Stimulated activated naive B cell treated with anti-CD40 and anti-IgM and Interleukin-4, amounts not matched to agents 10 μg/mL and 1 μg/mL and 100 μg/mL, for 72 hours (primary cell): ENCODE measurements at regions not wholly inside any gene's neighbourhood (a gene's known extent, or its start where the extent isn't known, plus 50 kb on each side); places are given as distances from the start of the nearest gene placed in this dataset.
"Not testable (repeated sequence)": the region's sequence is repeated elsewhere in the genome, so short reads cannot be mapped to it uniquely, and the experiment has no call there.

ENCODE experiments used
- ATAC-seq, 2 donors: fragments of 150-1000 bp; cut with Tn5 transposase; replicated peaks; 2 replicates each; pipeline ENCODE4 v1.10.0; 2021; ENCODE audit warnings: moderate library complexity in 1 of 2
- DNase-seq: peaks from one replicate; pipeline ENCODE4 v3.0.0; 2021
- H3K27ac Mint-ChIP-seq: one replicate; pipeline ENCODE4 v1.8.0; 2022; ENCODE audit warnings: mild to moderate bottlenecking, mixed read lengths
- H3K27me3 Mint-ChIP-seq, 2 donors: one replicate each; pipeline ENCODE4 v1.8.0; 2022; ENCODE audit warnings: mixed read lengths in 2 of 2
- H3K36me3 Mint-ChIP-seq, 2 donors: one replicate each; pipeline ENCODE4 v1.8.0; 2022; ENCODE audit warnings: mixed read lengths in 2 of 2, mild to moderate bottlenecking in 1 of 2
- H3K4me1 Mint-ChIP-seq, 2 donors: one replicate each; pipeline ENCODE4 v1.8.0; 2022; ENCODE audit warnings: mixed read lengths in 2 of 2, mild to moderate bottlenecking in 1 of 2
- H3K4me3 Mint-ChIP-seq, 2 donors: one replicate each; pipeline ENCODE4 v1.8.0; 2022; ENCODE audit warnings: mild to moderate bottlenecking in 2 of 2, mixed read lengths in 2 of 2, moderate library complexity in 1 of 2
- H3K9me3 Mint-ChIP-seq, 2 donors: one replicate each; pipeline ENCODE4 v1.8.0; 2022; ENCODE audit warnings: mixed read lengths in 2 of 2, mild to moderate bottlenecking in 1 of 2

DNA sequence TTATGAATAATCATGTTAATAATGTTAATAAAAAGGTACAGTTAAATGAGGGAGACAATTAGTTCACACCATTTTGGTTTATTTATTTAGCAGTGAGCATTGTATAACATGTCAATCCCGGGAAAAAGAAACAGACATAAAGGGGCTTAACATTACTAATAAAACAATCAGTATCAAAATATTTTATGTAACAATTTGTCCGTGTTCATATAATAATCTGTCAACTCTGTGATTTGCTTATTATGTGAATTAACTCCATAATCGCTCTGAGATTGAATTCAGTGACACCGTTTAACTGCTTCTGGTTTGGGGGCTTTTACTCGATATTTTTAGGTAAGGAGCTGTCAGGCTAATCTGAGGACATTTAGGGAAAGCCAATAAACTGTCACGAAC is 95.8 kb upstream of the HMGA2 start:
- H3K36me3 Mint-ChIP-seq, result no peaks in the 10 kb centered on the region
- peaks cover 5 to 12% of the 10 kb centered on the region in 2 donors for H3K4me1 Mint-ChIP-seq
- H3K27ac Mint-ChIP-seq, result no peak overlapping the region
- ATAC-seq, result no peak
- peak overlapping the region in 1 of 2 donors; percentile 67 for H3K4me3 Mint-ChIP-seq
- DNase-seq, result no peak
- peaks cover 0 to 3% of the 10 kb centered on the region in 2 donors for H3K9me3 Mint-ChIP-seq
- H3K27me3 Mint-ChIP-seq, result peaks cover 52 to 62% of the 10 kb centered on the region in 2 donors

DNA sequence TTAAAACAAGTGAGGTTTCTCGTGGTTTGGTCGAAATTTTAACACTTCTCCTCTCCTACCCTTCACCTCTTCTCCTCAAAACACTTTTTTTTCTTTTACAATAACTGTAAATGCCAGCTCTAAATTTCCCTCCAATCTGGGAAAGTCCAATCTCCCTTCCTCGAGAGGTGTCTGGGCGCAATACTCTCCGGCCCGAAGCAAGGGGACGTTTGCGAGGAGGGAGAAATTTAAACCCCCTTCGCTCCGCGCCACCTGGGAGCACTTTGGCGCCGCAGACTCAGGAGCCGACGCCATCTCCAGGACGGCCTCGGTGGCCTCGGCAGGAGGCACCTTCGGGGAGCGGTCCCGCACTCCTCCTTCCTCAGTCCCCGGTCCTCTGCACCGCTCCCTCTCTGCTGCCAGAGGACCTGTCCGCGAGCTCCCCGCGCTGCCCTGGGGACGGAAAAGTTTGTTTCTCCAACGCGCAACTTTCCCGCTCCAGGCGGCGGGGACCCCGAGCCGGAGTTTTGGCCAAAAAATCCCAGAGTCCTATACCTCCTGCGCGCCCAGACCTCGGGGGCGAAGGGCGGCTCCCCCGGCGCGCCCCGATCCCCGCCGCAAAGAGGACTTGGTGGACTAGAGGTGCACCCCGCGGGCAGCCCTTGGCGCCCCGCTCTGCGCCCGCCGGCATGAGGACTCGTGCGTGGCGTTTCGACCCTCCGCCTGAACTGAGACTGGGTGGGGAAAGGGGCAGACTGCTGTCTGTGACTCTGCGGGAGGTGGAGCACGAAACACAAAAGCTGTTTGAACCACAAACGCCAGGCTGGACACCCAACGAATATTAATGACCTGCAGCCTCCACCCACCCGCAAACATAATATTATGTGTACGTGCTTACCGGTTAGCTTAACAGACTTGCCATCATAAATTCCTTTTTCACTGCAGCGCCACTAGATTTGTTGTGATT is 95.2 kb upstream of the HMGA2 start:
- Mint-ChIP-seq H3K4me3 (peak overlapping the region; percentile 53 to 67), H3K27me3 (peaks cover 49 to 63% of the 10 kb centered on the region in 2 donors), H3K4me1 (peaks cover 5 to 12% of the 10 kb centered on the region in 2 donors), H3K27ac (no peak overlapping the region), H3K9me3 (peaks cover 0 to 3% of the 10 kb centered on the region in 2 donors), H3K36me3 (no peaks in the 10 kb centered on the region)
- ATAC-seq, result peak in 1 of 2 donors; percentile 39
- no peak for DNase-seq

DNA sequence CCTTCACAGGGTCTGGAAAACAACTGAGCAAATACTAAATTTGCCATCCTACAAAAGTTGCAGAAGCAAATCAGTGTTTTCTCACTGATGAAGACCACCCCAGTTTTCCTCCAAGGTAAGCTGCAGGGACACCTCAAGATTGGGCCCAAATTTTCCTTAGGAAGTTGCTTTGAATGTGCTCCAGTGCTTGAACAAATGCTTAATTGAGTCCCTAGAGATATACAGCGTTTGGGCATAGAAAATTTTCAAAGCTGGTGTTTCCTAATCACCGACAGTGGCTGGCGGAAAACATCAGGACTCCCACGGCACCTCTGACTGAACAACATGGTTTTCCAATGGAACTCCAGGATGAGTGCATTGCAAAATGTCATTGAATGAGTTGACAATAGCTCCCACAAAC is 92.5 kb upstream of the HMGA2 start:
- Mint-ChIP-seq H3K27ac (no peak overlapping the region), H3K4me1 (peaks cover 5 to 12% of the 10 kb centered on the region in 2 donors), H3K4me3 (no peak overlapping the region), H3K9me3 (peaks cover 0 to 3% of the 10 kb centered on the region in 2 donors), H3K36me3 (no peaks in the 10 kb centered on the region), H3K27me3 (peaks cover 50 to 69% of the 10 kb centered on the region in 2 donors)
- ATAC-seq (no peak), DNase-seq (no peak)

DNA sequence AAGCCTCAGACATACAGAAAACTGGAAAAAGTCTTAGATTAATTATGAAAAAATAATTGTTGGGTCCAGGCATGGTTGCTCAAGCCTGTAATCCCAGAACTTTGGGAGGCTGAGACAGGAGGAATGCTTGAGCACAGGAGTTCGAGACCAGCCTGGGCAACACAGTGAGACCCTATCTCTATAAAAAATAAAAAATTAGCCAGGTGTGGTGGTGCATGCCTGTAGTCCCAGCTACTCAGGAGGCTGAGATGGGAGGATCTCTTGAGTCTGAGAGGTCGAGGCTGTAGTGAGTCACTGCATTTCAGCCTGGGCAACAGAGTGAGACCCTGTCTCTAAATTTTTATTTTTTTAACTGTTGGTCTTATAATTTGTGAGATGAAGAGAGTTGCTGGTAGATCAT is 90.6 kb upstream of the HMGA2 start:
- H3K27ac Mint-ChIP-seq, H3K4me3 Mint-ChIP-seq, ATAC-seq, DNase-seq, H3K9me3 Mint-ChIP-seq, H3K36me3 Mint-ChIP-seq: not testable (repeated sequence)
- Mint-ChIP-seq H3K27me3 (peaks cover 45 to 69% of the 10 kb centered on the region in 2 donors), H3K4me1 (peaks cover 4 to 10% of the 10 kb centered on the region in 2 donors)

DNA sequence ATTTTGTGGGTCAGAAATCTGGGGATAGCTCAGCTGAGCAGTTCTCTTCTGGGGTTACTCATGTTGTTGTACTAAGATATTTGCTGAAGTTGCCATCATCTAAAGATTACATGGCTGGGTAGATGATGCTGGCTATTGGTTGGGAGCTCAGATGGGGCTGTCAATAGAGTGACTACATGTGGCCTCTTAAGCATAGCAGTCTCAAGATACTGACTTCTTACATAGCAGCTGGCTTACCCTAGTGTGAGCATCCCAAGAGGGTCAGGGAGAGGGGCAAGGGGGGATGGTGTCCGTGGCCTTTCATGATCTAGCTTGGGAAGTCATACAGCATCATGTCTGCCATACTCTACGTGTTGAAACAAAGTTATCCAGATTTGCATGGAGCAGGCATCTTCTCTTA is 90.1 kb upstream of the HMGA2 start:
- peaks cover 1 to 3% of the 10 kb centered on the region in 2 donors for H3K9me3 Mint-ChIP-seq
- peaks cover 0 to 4% of the 10 kb centered on the region in 2 donors for H3K4me1 Mint-ChIP-seq
- peaks cover 39 to 63% of the 10 kb centered on the region in 2 donors for H3K27me3 Mint-ChIP-seq
- no peak overlapping the region for H3K4me3 Mint-ChIP-seq
- H3K36me3 Mint-ChIP-seq, result no peaks in the 10 kb centered on the region
- ATAC-seq (no peak), DNase-seq (no peak)
- H3K27ac Mint-ChIP-seq, result no peak overlapping the region

DNA sequence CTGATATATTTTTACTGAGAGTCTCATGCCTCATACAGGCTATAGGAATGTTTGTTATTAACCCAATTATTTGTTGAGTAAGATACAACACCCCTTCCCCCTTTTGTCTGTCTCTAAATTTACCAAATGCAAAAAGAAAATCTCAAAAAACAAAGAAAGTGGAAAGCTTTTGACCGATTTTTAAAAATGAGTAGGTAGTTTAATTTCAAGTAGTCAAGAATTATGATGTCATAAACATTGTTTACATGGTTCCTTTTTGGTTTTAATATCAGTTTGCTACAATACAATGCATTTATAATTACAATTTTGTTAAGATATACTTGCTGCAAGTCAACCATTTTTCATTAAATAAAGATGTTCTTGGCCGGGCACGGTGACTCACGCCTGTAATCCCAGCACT is 84.7 kb upstream of the HMGA2 start:
- peaks cover 0 to 4% of the 10 kb centered on the region in 2 donors for H3K36me3 Mint-ChIP-seq

DNA sequence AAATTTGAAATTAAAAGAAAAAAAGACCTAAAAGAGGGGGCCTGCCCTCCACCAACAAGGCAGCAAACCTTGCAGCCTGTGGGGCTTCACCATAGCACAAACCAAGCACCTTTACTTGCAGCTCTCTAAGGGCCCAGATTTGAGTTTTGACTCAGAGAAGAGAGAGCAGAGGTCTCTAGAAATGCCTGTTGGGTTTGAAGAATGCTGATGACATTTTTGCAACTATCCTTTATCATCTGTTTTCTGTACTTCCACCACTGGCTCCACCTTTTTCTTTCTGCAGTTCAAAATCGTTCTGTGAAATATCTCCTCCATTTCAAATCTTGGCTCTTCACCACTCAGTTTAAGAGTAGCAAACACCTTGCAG is 83.8 kb upstream of the HMGA2 start:
- Mint-ChIP-seq H3K9me3 (peaks cover 0 to 1% of the 10 kb centered on the region in 2 donors), H3K27me3 (peaks cover 27 to 47% of the 10 kb centered on the region in 2 donors), H3K4me3 (peak overlapping the region; percentile 80 to 92), H3K4me1 (peaks cover 9 to 20% of the 10 kb centered on the region in 2 donors), H3K27ac (no peak overlapping the region), H3K36me3 (peaks cover 0 to 4% of the 10 kb centered on the region in 2 donors)
- ATAC-seq, result no peak
- no peak for DNase-seq

More for the DNA sequence above, 84.7 kb upstream of the HMGA2 start:
- no peak for ATAC-seq
- DNase-seq, result no peak
- Mint-ChIP-seq H3K9me3 (peaks cover 0 to 1% of the 10 kb centered on the region in 2 donors), H3K27me3 (peaks cover 21 to 49% of the 10 kb centered on the region in 2 donors), H3K4me3 (no peak overlapping the region), H3K27ac (no peak overlapping the region), H3K4me1 (peaks cover 9 to 20% of the 10 kb centered on the region in 2 donors)

DNA sequence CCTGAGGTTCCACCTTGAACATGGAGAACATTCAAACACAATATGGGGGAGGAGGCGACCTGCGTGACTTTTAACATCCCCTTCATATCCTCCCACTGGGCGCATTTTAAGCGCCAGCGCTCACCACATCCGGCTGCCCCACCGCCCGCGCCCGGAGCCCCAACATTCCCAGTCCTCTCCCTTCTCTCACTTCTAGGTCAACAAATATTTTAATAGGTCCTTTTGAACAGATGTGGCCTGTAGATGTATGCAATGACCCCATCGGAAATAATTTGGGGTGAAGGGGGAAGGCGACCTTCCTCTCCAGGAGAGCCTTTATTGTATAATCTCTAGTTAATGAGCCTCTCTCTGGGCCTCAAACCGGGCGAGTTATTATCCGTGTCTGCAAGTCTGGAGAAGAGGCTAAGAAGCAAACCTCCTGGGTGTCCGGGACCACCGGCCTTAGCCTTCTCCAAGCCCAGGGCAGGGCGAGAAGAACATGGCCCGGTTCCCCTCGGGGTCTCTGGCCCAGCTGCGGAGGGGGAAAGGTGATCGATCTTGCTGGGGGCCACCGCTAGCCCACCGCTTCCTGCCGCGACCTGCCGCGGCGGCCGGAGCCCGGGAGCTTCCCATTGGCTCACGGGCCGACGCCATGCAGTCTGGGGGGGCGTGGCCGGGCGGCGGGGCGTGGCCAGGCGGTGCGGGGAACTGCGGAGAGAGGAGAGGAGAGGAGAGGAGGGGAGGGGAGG is 83.2 kb upstream of the HMGA2 start:
- peak overlapping the region; percentile 68 for H3K27ac Mint-ChIP-seq
- peaks cover 32 to 47% of the 10 kb centered on the region in 2 donors for H3K27me3 Mint-ChIP-seq
- peak overlapping the region; percentile 80 to 92 for H3K4me3 Mint-ChIP-seq
- H3K9me3 Mint-ChIP-seq, result peaks cover 0 to 1% of the 10 kb centered on the region in 2 donors
- ATAC-seq (peak; percentile 92 to 93), DNase-seq (peak; percentile 60)
- H3K36me3 Mint-ChIP-seq, result peaks cover 0 to 4% of the 10 kb centered on the region in 2 donors
- peaks cover 9 to 20% of the 10 kb centered on the region in 2 donors for H3K4me1 Mint-ChIP-seq

DNA sequence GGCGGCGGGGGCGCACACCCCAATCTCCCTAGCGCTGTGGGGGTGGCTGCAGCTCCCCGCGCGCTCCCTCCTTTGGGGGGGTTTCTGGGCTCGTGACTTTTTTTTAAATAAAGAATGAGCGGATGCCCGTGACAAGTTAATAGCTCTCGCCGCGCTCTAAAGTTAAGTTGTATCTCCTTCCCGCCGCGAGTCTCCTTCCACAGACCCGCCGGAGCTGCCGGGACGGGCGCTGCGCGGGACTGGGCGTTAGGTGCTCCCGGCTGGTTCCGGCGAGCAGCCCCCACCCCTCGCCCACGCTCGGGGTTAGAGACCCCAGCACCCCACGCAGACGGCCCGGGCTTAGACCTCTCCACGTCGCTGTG is 82.6 kb upstream of the HMGA2 start:
- peaks cover 0 to 1% of the 10 kb centered on the region in 2 donors for H3K9me3 Mint-ChIP-seq
- H3K27ac Mint-ChIP-seq, result peak overlapping the region; percentile 5
- ATAC-seq, result peak; percentile 35 to 40
- peak overlapping the region; percentile 87 to 92 for H3K4me3 Mint-ChIP-seq
- peaks cover 31 to 48% of the 10 kb centered on the region in 2 donors for H3K27me3 Mint-ChIP-seq
- peaks cover 9 to 20% of the 10 kb centered on the region in 2 donors for H3K4me1 Mint-ChIP-seq
- peaks cover 0 to 4% of the 10 kb centered on the region in 2 donors for H3K36me3 Mint-ChIP-seq
- DNase-seq, result peak; percentile 9

DNA sequence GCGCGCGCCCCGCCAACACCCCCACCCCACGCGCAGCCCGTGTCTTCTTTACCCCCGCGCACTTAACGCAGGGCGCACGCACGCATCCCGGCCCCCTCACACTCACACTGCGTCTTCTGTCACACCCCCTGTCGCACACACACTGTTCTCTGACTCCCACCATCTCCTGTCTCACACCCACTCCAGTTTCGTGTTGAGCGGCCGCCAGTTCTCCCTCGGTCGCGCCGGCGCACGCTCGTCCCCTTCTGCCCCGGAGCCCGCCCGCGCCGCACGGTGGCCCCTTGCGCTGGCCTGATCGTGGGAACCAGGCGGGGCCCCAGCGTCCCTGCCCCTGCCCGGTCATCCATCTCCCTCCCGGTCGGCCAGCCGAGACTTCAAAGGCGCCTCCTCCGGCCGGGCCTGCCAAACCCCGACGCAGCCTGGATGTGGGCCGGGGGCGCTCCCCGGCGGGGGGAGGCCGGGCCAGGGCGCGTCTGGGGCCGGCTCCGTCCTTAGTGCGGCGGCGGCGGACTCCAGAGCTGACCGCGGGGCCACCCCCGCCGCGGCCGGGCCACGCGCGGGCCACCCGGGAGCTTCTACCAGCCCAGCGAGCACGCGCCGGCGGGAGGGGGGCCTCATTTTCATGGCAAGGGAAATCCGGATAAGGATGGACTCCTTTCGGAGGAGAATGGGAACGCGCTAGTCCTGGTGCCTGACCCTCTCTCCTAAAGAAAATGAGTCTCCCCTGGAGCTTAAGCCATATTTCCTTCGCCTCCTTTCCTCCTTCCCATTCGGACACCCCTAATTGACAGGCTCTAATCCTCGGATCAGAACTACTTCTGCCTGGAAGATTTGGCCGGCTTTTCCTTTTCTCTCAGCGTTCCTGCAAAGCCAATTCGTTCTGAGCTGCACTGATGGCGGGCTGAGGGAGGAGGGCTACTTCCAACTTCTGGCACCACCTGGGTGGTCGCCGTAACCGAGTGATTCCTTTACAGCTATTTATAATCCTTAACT is 82.0 kb upstream of the HMGA2 start:
- peaks cover 28 to 50% of the 10 kb centered on the region in 2 donors for H3K27me3 Mint-ChIP-seq
- H3K4me1 Mint-ChIP-seq, result peaks cover 9 to 20% of the 10 kb centered on the region in 2 donors
- peak; percentile 3 for DNase-seq
- peak; percentile 54 to 61 for ATAC-seq
- H3K4me3 Mint-ChIP-seq, result peak overlapping the region; percentile 87 to 92
- peak overlapping the region; percentile 5 for H3K27ac Mint-ChIP-seq
- H3K36me3 Mint-ChIP-seq, result peaks cover 0 to 4% of the 10 kb centered on the region in 2 donors
- H3K9me3 Mint-ChIP-seq, result peaks cover 0 to 1% of the 10 kb centered on the region in 2 donors

DNA sequence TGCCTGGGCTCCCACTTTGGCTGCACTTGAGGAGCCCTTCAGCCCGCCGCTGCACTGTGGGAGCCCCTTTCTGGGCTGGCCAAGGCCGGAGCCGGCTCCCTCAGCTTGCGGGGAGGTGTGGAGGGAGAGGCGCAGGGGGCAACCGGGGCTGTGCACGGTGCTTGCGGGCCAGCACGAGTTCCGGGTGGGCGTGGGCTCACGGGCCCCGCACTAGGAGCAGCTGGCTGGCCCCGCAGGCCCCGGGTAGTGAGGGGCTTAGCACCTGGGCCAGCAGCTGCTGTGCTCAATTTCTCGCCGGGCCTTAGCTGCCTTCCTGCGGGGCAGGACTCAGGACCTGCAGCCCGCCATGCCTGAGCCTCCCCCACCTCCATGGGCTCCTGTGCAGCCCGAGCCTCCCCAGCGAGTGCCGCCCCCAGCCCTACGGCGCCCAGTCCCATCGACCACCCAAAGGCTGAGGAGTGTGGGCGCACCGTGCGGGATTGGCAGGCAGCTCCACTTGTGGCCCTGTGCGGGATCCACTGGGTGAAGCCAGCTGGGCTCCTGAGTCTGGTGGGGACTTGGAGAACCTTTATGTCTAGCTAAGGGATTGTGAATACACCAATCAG is 79.9 kb upstream of the HMGA2 start:
- H3K4me3 Mint-ChIP-seq, H3K36me3 Mint-ChIP-seq, DNase-seq, ATAC-seq, H3K9me3 Mint-ChIP-seq, H3K27ac Mint-ChIP-seq: not testable (repeated sequence)
- H3K4me1 Mint-ChIP-seq, result peaks cover 9 to 20% of the 10 kb centered on the region in 2 donors
- peaks cover 33 to 56% of the 10 kb centered on the region in 2 donors for H3K27me3 Mint-ChIP-seq

DNA sequence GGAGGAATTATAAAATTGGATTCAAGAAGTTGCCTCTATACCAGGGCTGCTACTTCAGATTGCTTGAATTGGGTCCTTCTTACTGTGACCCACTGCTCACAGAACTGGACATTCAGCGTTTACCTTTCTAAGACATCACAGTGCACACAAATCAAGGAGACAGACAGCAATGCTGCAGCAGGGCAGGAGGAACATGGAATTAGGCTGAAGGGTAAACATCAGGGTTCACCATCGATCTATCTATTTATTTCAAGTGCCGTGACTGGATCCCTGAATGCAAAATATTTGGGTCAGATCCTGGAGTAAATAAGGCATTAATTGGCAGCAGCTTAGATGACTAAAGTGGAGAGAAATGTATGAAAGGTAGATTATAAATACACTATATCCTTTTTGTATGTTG is 76.9 kb upstream of the HMGA2 start:
- no peaks in the 10 kb centered on the region for H3K4me1 Mint-ChIP-seq
- DNase-seq (no peak), ATAC-seq (no peak)
- H3K36me3 Mint-ChIP-seq, result no peaks in the 10 kb centered on the region
- H3K4me3 Mint-ChIP-seq, result no peak overlapping the region
- no peak overlapping the region for H3K27ac Mint-ChIP-seq
- peaks cover 0 to 1% of the 10 kb centered on the region in 2 donors for H3K9me3 Mint-ChIP-seq
- H3K27me3 Mint-ChIP-seq, result peaks cover 33 to 46% of the 10 kb centered on the region in 2 donors

DNA sequence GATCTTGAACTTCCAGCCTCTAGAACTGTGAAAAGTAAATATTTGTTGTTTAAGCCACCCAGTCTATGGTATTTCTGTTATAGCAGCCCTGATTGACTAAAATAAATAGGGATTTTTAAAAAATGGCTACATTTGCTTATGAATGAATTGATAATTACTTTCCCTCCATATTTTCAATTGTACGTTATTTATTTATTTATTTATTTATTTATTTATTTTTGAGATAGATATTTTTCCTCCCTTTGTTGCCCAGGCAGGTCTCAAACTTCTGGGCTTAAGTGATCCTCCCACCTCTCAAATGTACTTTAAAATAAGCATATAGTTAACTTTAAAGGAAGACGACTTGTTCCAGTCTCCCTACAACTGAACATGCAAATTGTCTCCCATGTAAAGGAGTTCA is 76.0 kb upstream of the HMGA2 start:
- Mint-ChIP-seq H3K27ac (no peak overlapping the region), H3K4me1 (no peaks in the 10 kb centered on the region), H3K27me3 (peaks cover 27 to 41% of the 10 kb centered on the region in 2 donors), H3K4me3 (no peak overlapping the region), H3K36me3 (no peaks in the 10 kb centered on the region), H3K9me3 (peaks cover 0 to 1% of the 10 kb centered on the region in 2 donors)
- DNase-seq (no peak), ATAC-seq (no peak)
